ENCODE measurements at regions not wholly inside any gene's neighbourhood (a gene's known extent, or its start where the extent isn't known, plus 50 kb on each side); places are given as distances from the start of the nearest gene placed in this dataset.

DNA sequence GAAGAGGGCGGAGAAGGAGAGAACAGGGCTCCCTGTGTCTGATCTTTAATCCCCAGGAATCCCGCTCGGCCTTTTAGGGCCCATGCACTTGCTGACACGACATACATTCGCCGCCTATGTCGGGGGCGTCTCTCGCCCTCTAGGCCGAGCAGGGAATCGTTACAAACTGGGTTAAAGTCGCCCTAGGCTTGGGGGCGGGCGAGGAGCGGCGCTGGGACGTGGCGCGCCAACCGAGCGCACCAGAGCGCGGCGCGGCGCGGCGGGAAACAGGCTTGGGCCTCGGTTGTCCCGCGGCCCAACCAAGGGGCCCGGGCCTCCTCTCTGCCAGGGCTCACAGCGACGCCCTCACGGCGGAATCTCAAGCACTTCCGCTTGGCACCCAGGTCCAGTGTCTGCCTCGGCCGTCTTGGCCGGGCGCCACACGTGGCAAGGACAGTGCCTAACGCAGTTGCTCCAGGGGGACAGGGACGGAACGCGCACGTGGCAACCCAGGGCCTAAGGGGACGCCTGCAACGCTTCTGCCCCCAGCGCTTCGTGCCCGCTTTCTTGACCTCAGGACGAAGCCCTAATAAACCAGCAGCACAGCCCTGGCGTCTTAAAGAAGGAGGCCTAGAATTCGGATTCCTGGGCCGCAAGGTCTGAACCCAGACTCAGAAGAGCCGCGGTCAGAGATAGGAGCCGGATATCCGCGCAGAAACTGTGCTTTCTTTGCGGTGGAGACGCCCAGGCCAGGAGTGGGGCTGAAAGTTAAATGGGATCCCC is 71.5 kb downstream of the NCR2 start:
- no peak overlapping the region for H3K18ac ChIP-seq (ENCODE audit: low read depth, low read length)
- H3K4me2 ChIP-seq (ENCODE audit: low read depth, low read length): no peak overlapping the region
- H3K4me1 ChIP-seq (ENCODE audit: control insufficient read depth, insufficient read depth, low read length): no peaks in the 10 kb centered on the region
- peaks cover 25% of the 10 kb centered on the region for H3K27me3 ChIP-seq (ENCODE audit: control insufficient read depth, insufficient read depth, low read length)
- no peak overlapping the region for H3K4ac ChIP-seq (ENCODE audit: low read depth, low read length)
- no peak overlapping the region for H3K4me3 ChIP-seq (ENCODE audit: insufficient read depth, low read depth, low read length)
- H2BK20ac ChIP-seq (ENCODE audit: low read depth, low read length): no peak overlapping the region
- 63% methylated on average over 52 of the region's 63 CpGs; no CpG with 5 or more reads in 1 of the 2 experiments for WGBS, 2 experiments (ENCODE audit: extremely low coverage in 2 of 2, insufficient read length in 1 of 2)
- H3K9me1 ChIP-seq (ENCODE audit: insufficient read depth, low read length): no peaks in the 10 kb centered on the region
- no peak overlapping the region for H3K27ac ChIP-seq (ENCODE audit: insufficient read depth, low read length)
- H3K36me3 ChIP-seq (ENCODE audit: control insufficient read depth, insufficient read depth, low read length): no peaks in the 10 kb centered on the region
- no peak overlapping the region for H3K23ac ChIP-seq (ENCODE audit: low read depth, low read length)
- H3K56ac ChIP-seq (ENCODE audit: extremely low read depth, insufficient read depth, low read length): no peak overlapping the region
- no peak overlapping the region for H4K8ac ChIP-seq (ENCODE audit: low read depth in 2 of 2, low read length in 2 of 2)
- H2BK120ac ChIP-seq (ENCODE audit: low read depth, low read length): no peak overlapping the region
- H3K9me3 ChIP-seq (ENCODE audit: control insufficient read depth, insufficient read depth, low read length): peaks cover 1% of the 10 kb centered on the region; the same call in 1 of the 2 replicates
- no peak for TF ChIP-seq NFE2L2 (IDR thresholded peaks at IDR 0.05; ENCODE audit: low read depth, low read length)
- no peak for TF ChIP-seq RAD21 (IDR thresholded peaks at IDR 0.05; ENCODE audit: low read length)
- TF ChIP-seq SMC3 (IDR thresholded peaks at IDR 0.05; ENCODE audit: low read depth, low read length): no peak
- no peak for TF ChIP-seq MAZ (IDR thresholded peaks at IDR 0.05; ENCODE audit: borderline replicate concordance, low read depth, low read length)
- no peak for TF ChIP-seq RFX5 (IDR thresholded peaks at IDR 0.05; ENCODE audit: low read depth, low read length)
- TF ChIP-seq BHLHE40 (IDR thresholded peaks at IDR 0.05; ENCODE audit: low read depth, low read length): no peak
- TF ChIP-seq MAFK (IDR thresholded peaks at IDR 0.05; ENCODE audit: low read depth, low read length): no peak
- TF ChIP-seq FOS (IDR thresholded peaks at IDR 0.05; ENCODE audit: low read depth, low read length): no peak
- no peak for TF ChIP-seq CHD1 (IDR thresholded peaks at IDR 0.05; ENCODE audit: low read depth, low read length)
- no peak overlapping the region for H2BK5ac ChIP-seq (ENCODE audit: low read depth, low read length, poor library complexity, severe bottlenecking)
- H2AK9ac ChIP-seq (replicated peaks; ENCODE audit: low read depth, low read length, poor library complexity): no peak overlapping the region
- H3K9ac ChIP-seq (ENCODE audit: low read depth, low read length): no peak overlapping the region
- CTCF ChIA-PET: no interaction called here
- dilution Hi-C loops (cut with HindIII; ENCODE audit: low sequenced_read_pairs, unreplicated experiment): no loop called here
- ATAC-seq (ENCODE audit: low read depth) (no peak), DNase-seq (no peak)
- H3K14ac ChIP-seq (replicated peaks; ENCODE audit: low read depth, low read length): no peak overlapping the region
- H2BK15ac ChIP-seq (ENCODE audit: low read depth, low read length): no peak overlapping the region
- no TSS peak for BruUV-seq (replicated peaks)
- H2AK5ac ChIP-seq (ENCODE audit: low read depth, low read length): no peak overlapping the region
- POLR2A ChIA-PET (ENCODE audit: unreplicated experiment): no interaction called here
- no peaks in the 10 kb centered on the region for H4K20me1 ChIP-seq (ENCODE audit: insufficient read depth, low read length)
- intact Hi-C loops (cut with micrococcal nuclease): no loop called here
- H2AFZ ChIP-seq (replicated peaks; ENCODE audit: low read length, poor library complexity): no peak overlapping the region
- in situ Hi-C loops (cut with MboI; ENCODE audit: low sequenced_read_pairs): no loop called here
- H4K91ac ChIP-seq (ENCODE audit: insufficient read depth, low read depth, low read length): no peak overlapping the region
- H3K79me1 ChIP-seq (ENCODE audit: low read depth in 1 of 2, low read length in 2 of 2): no peaks in the 10 kb centered on the region
- no peak overlapping the region for H4K5ac ChIP-seq (ENCODE audit: low read depth, low read length)

All from IMR-90 (cell line).